H9 (cell line): ENCODE measurements at regions not wholly inside any gene's neighbourhood (a gene's known extent, or its start where the extent isn't known, plus 50 kb on each side); places are given as distances from the start of the nearest gene placed in this dataset.

Source experiments
- DNase-seq: peaks from one replicate; pipeline ENCODE4 v3.0.0-alpha.2; 2017
- H2AFZ ChIP-seq: one replicate; pipeline ENCODE4 v1.6.1; 2013; ENCODE audit warnings: mild to moderate bottlenecking, low read length, control low read depth, moderate library complexity
- H2AK5ac ChIP-seq: 2 replicates; pipeline ENCODE4 v1.6.1; 2013; ENCODE audit warnings: low read length, control low read depth, mixed read lengths; ENCODE audit not compliant: insufficient read length
- H2BK120ac ChIP-seq: one replicate; pipeline ENCODE4 v1.6.1; 2013; ENCODE audit warnings: low read depth, mild to moderate bottlenecking, low read length, control low read depth, inconsistent platforms; ENCODE audit not compliant: poor library complexity, severe bottlenecking
- H2BK12ac ChIP-seq: 2 replicates; pipeline ENCODE4 v1.6.1; 2013; ENCODE audit warnings: low read length, control low read depth, mixed read lengths, low read depth; ENCODE audit not compliant: insufficient read length
- H2BK15ac ChIP-seq: 2 replicates; pipeline ENCODE4 v1.6.1; 2013; ENCODE audit warnings: low read depth, low read length, control low read depth
- H2BK20ac ChIP-seq: one replicate; pipeline ENCODE4 v1.6.1; 2013; ENCODE audit warnings: low read depth, mild to moderate bottlenecking, low read length, control low read depth, inconsistent platforms; ENCODE audit not compliant: poor library complexity, severe bottlenecking
- H2BK5ac ChIP-seq: 2 replicates; pipeline ENCODE4 v1.6.1; 2013; ENCODE audit warnings: low read length, control low read depth, mixed read lengths; ENCODE audit not compliant: insufficient read length
- H3K14ac ChIP-seq: 2 replicates; pipeline ENCODE4 v1.6.1; 2013; ENCODE audit warnings: low read length, control low read depth; ENCODE audit not compliant: insufficient read depth
- H3K18ac ChIP-seq: 2 replicates; pipeline ENCODE4 v1.6.1; 2013; ENCODE audit warnings: low read depth, mild to moderate bottlenecking, mixed read lengths, low read length, control low read depth; ENCODE audit not compliant: insufficient read length
- H3K23ac ChIP-seq: 2 replicates; pipeline ENCODE4 v1.6.1; 2013; ENCODE audit warnings: low read length, control low read depth, mixed read lengths, low read depth; ENCODE audit not compliant: insufficient read length
- H3K23me2 ChIP-seq: 2 replicates; pipeline ENCODE4 v1.6.1; 2013; ENCODE audit warnings: low read depth, mild to moderate bottlenecking, mixed read lengths, low read length, control low read depth; ENCODE audit not compliant: insufficient read length, poor library complexity, severe bottlenecking
- H3K27ac ChIP-seq: 2 replicates; pipeline ENCODE4 v1.5.1; 2013; ENCODE audit warnings: low read length, control low read depth, mixed read lengths, low read depth; ENCODE audit not compliant: insufficient read length
- H3K27me3 ChIP-seq: 2 replicates; pipeline ENCODE4 v1.6.1; 2013; ENCODE audit warnings: low read length, control low read depth, inconsistent platforms; ENCODE audit not compliant: insufficient read depth
- H3K4ac ChIP-seq: 2 replicates; pipeline ENCODE4 v1.6.1; 2013; ENCODE audit warnings: low read depth, mild to moderate bottlenecking, control low read depth, inconsistent platforms, low read length, moderate library complexity
- H3K4me1 ChIP-seq: 2 replicates; pipeline ENCODE4 v1.6.1; 2013; ENCODE audit warnings: low read length, control low read depth, inconsistent platforms; ENCODE audit not compliant: insufficient read depth
- H3K4me2 ChIP-seq: 2 replicates; pipeline ENCODE4 v1.6.1; 2013; ENCODE audit warnings: low read length, control low read depth, mixed read lengths; ENCODE audit not compliant: insufficient read length, insufficient read depth
- H3K56ac ChIP-seq: 2 replicates; pipeline ENCODE4 v1.6.1; 2013; ENCODE audit warnings: low read depth, mild to moderate bottlenecking, mixed read lengths, low read length, control low read depth; ENCODE audit not compliant: insufficient read length
- H3K79me1 ChIP-seq: 2 replicates; pipeline ENCODE4 v1.6.1; 2013; ENCODE audit warnings: low read depth, mild to moderate bottlenecking, moderate library complexity, low read length, control low read depth, inconsistent platforms; ENCODE audit not compliant: insufficient read depth, poor library complexity, severe bottlenecking
- H3K79me2 ChIP-seq: 2 replicates; pipeline ENCODE4 v1.6.1; 2013; ENCODE audit warnings: low read length, control low read depth, inconsistent platforms; ENCODE audit not compliant: insufficient read depth
- H3K9ac ChIP-seq: 2 replicates; pipeline ENCODE4 v1.6.1; 2013; ENCODE audit warnings: low read length, control low read depth, mixed read lengths; ENCODE audit not compliant: insufficient read length; ENCODE audit errors: extremely low read depth
- H3K9me3 ChIP-seq: one replicate; pipeline ENCODE4 v1.6.1; 2013; ENCODE audit warnings: low read depth, low read length, inconsistent platforms; ENCODE audit not compliant: control insufficient read depth
- H3T11ph ChIP-seq: one replicate; pipeline ENCODE4 v1.6.1; 2013; ENCODE audit warnings: mild to moderate bottlenecking, low read length, control low read depth, inconsistent platforms
- H4K20me1 ChIP-seq: one replicate; pipeline ENCODE4 v1.6.1; 2013; ENCODE audit not compliant: control insufficient read depth, insufficient read length, insufficient read depth
- H4K5ac ChIP-seq: 2 replicates; pipeline ENCODE4 v1.6.1; 2013; ENCODE audit warnings: low read depth, mild to moderate bottlenecking, mixed read lengths, low read length, control low read depth; ENCODE audit not compliant: insufficient read length
- H4K8ac ChIP-seq: replicated peaks from 2 replicates; pipeline ENCODE4 v1.6.1; 2013; ENCODE audit warnings: low read length, control low read depth, mixed read lengths, low read depth; ENCODE audit not compliant: insufficient read length
- H4K91ac ChIP-seq: 2 replicates; pipeline ENCODE4 v1.6.1; 2013; ENCODE audit warnings: low read depth, mild to moderate bottlenecking, moderate library complexity, mixed read lengths, low read length, control low read depth; ENCODE audit not compliant: insufficient read length
- H3K27ac Mint-ChIP-seq, 3 experiments: 2 replicates in 2 of 3; 3 replicates in 1 of 3; pipeline ENCODE4 v1.8.0; 2020 to 2021; ENCODE audit warnings: mixed read lengths in 3 of 3, mild to moderate bottlenecking in 1 of 3, moderate library complexity in 1 of 3
- H3K27me3 Mint-ChIP-seq: 2 replicates; pipeline ENCODE4 v1.8.0; 2021; ENCODE audit warnings: low read depth, mild to moderate bottlenecking, moderate library complexity, mixed read lengths
- H3K36me3 Mint-ChIP-seq, 3 experiments: 2 replicates in 2 of 3; 3 replicates in 1 of 3; pipeline ENCODE4 v1.8.0; 2020 to 2021; ENCODE audit warnings: low read depth in 3 of 3, mixed read lengths in 3 of 3; ENCODE audit not compliant: insufficient read depth in 1 of 3
- H3K4me1 Mint-ChIP-seq, 2 experiments: 2 replicates each; pipeline ENCODE4 v1.8.0; 2020; ENCODE audit warnings: mixed read lengths in 2 of 2
- H3K4me3 Mint-ChIP-seq, 2 experiments: 2 replicates in 1 of 2; 3 replicates in 1 of 2; pipeline ENCODE4 v1.8.0; 2020 to 2021; ENCODE audit warnings: mild to moderate bottlenecking in 2 of 2, mixed read lengths in 2 of 2, moderate library complexity in 1 of 2
- H3K9me3 Mint-ChIP-seq, 2 experiments: 2 replicates in 1 of 2; 3 replicates in 1 of 2; pipeline ENCODE4 v1.8.0; 2020; ENCODE audit warnings: mild to moderate bottlenecking in 2 of 2, mixed read lengths in 2 of 2, moderate library complexity in 1 of 2
- CTCF ChIP-seq: fragments of 200-600 bp; sonication (generic); conservative IDR thresholded peaks from 3 replicates; pipeline ENCODE4 v1.8.0; 2021; ENCODE audit warnings: antibody characterized with exemption, mild to moderate bottlenecking
- WGBS: extraction: QIAGEN DNeasy Blood & Tissue Kit; methylation state at CpG from one replicate; pipeline ENCODE4 v1.1.7; 2013; ENCODE audit warnings: missing lambda C conversion rate, low lambda C conversion rate, mixed read lengths; ENCODE audit not compliant: insufficient read length; ENCODE audit errors: extremely low coverage; 5-methylcytosine and 5-hydroxymethylcytosine counted together

GRCh38 chr4:13143222-13144070, 340.7 kb downstream of the RAB28 start:
- no peak overlapping the region for H2BK12ac ChIP-seq
- peak overlapping the region; percentile 20 for H4K8ac ChIP-seq
- no CpG with 5 or more reads among the region's 19 CpGs for WGBS
- no peak overlapping the region for H3K56ac ChIP-seq
- H3K23me2 ChIP-seq, result no peaks in the 10 kb centered on the region
- H3K27ac ChIP-seq, result no peak overlapping the region
- Mint-ChIP-seq H3K36me3 (no peaks in the 10 kb centered on the region), H3K4me1 (no peaks in the 10 kb centered on the region), H3K27ac (peak overlapping the region in 1 of 3 experiments; percentile 30; a peak in 1 of 7 replicates), H3K4me3 (no peak overlapping the region), H3K9me3 (no peaks in the 10 kb centered on the region), H3K27me3 (no peaks in the 10 kb centered on the region)
- H3T11ph ChIP-seq, result no peak overlapping the region
- no peak overlapping the region for H2AFZ ChIP-seq
- H2BK5ac ChIP-seq, result no peak overlapping the region
- no peak overlapping the region for H4K91ac ChIP-seq
- no peak overlapping the region for H2BK15ac ChIP-seq
- H3K18ac ChIP-seq, result no peak overlapping the region
- H4K5ac ChIP-seq, result no peak overlapping the region
- H3K14ac ChIP-seq, result no peak overlapping the region
- H2BK120ac ChIP-seq, result no peak overlapping the region
- no peaks in the 10 kb centered on the region for H4K20me1 ChIP-seq
- no peaks in the 10 kb centered on the region for H3K27me3 ChIP-seq
- no peaks in the 10 kb centered on the region for H3K4me1 ChIP-seq
- no peak for DNase-seq
- H3K79me1 ChIP-seq, result no peaks in the 10 kb centered on the region
- TF ChIP-seq CTCF, result no peak
- no peak overlapping the region for H3K23ac ChIP-seq
- H3K9me3 ChIP-seq, result no peaks in the 10 kb centered on the region
- no peak overlapping the region for H2AK5ac ChIP-seq
- no peak overlapping the region for H3K4ac ChIP-seq
- H3K4me2 ChIP-seq, result no peak overlapping the region
- H2BK20ac ChIP-seq, result no peak overlapping the region
- H3K9ac ChIP-seq, result no peak overlapping the region
- no peaks in the 10 kb centered on the region for H3K79me2 ChIP-seq
